Neural progenitor cell (in vitro differentiated cells): ENCODE measurements at regions not wholly inside any gene's neighbourhood (a gene's known extent, or its start where the extent isn't known, plus 50 kb on each side); places are given as distances from the start of the nearest gene placed in this dataset.

Source experiments
- DNase-seq: peaks from one replicate; pipeline ENCODE4 v3.0.0-alpha.2; 2016; ENCODE audit warnings: low spot score
- H2AFZ ChIP-seq: fragments of 200-600 bp; sonication (generic); replicated peaks from 2 replicates; pipeline ENCODE4 v1.6.1; 2016; ENCODE audit warnings: antibody characterized with exemption
- H3F3A ChIP-seq: fragments of 200-600 bp; sonication (generic); 2 replicates; pipeline ENCODE4 v1.6.1; 2016; ENCODE audit warnings: antibody characterized with exemption, low read depth
- H3K27ac ChIP-seq: fragments of 200-600 bp; sonication (generic); 2 replicates; pipeline ENCODE4 v1.5.1; 2016; ENCODE audit warnings: mild to moderate bottlenecking
- H3K27me3 ChIP-seq: fragments of 200-600 bp; sonication (generic); 2 replicates; pipeline ENCODE4 v1.6.1; 2016; ENCODE audit warnings: mild to moderate bottlenecking, moderate library complexity
- H3K36me3 ChIP-seq: fragments of 200-600 bp; sonication (generic); 2 replicates; pipeline ENCODE4 v1.5.1; 2016
- H3K4me1 ChIP-seq: fragments of 200-600 bp; sonication (generic); 2 replicates; pipeline ENCODE4 v1.6.1; 2016; ENCODE audit warnings: mixed run types
- H3K4me2 ChIP-seq: fragments of 200-600 bp; sonication (generic); 2 replicates; pipeline ENCODE4 v1.6.1; 2016
- H3K4me3 ChIP-seq: fragments of 200-600 bp; sonication (generic); 2 replicates; pipeline ENCODE4 v1.5.1; 2016
- H3K79me2 ChIP-seq: fragments of 200-600 bp; sonication (generic); 2 replicates; pipeline ENCODE4 v1.6.1; 2016; ENCODE audit warnings: low read depth
- H3K9ac ChIP-seq: fragments of 200-600 bp; sonication (generic); 2 replicates; pipeline ENCODE4 v1.6.1; 2016
- H3K9me3 ChIP-seq: fragments of 200-600 bp; sonication (generic); 2 replicates; pipeline ENCODE4 v1.5.1; 2016; ENCODE audit warnings: low read depth
- H4K20me1 ChIP-seq: fragments of 200-600 bp; sonication (generic); 2 replicates; pipeline ENCODE4 v1.6.1; 2016; ENCODE audit warnings: low read depth
- H3K27ac Mint-ChIP-seq: 3 replicates; pipeline ENCODE4 v1.8.0; 2021; ENCODE audit warnings: mixed read lengths
- H3K27me3 Mint-ChIP-seq: 2 replicates; pipeline ENCODE4 v1.8.0; 2022; ENCODE audit warnings: low read depth, mild to moderate bottlenecking, inconsistent platforms, moderate library complexity, mixed read lengths; ENCODE audit not compliant: insufficient read depth
- H3K36me3 Mint-ChIP-seq: 3 replicates; pipeline ENCODE4 v1.8.0; 2021; ENCODE audit warnings: mixed read lengths
- H3K4me1 Mint-ChIP-seq: 3 replicates; pipeline ENCODE4 v1.8.0; 2021; ENCODE audit warnings: mixed read lengths
- H3K4me3 Mint-ChIP-seq: 3 replicates; pipeline ENCODE4 v1.8.0; 2021; ENCODE audit warnings: mild to moderate bottlenecking, moderate library complexity, mixed read lengths
- H3K9me3 Mint-ChIP-seq: 3 replicates; pipeline ENCODE4 v1.8.0; 2020; ENCODE audit warnings: mixed read lengths
- CTCF ChIP-seq: fragments of 200-600 bp; sonication (generic); IDR thresholded peaks from 2 replicates; pipeline ENCODE4 v1.5.1; 2017; ENCODE audit warnings: antibody characterized with exemption, mild to moderate bottlenecking
- EZH2 ChIP-seq: fragments of 200-600 bp; sonication (generic); IDR thresholded peaks from 2 replicates; pipeline ENCODE4 v1.6.1; 2017; ENCODE audit warnings: antibody characterized with exemption, mild to moderate bottlenecking, moderate library complexity
- EZH2phosphoT487 ChIP-seq: fragments of 200-600 bp; sonication (generic); IDR thresholded peaks from 2 replicates; pipeline ENCODE4 v1.6.1; 2017; ENCODE audit warnings: antibody characterized with exemption

- Histone ChIP-seq H3K27me3 (no peaks in the 10 kb centered on the region), H3K27ac (no peak overlapping the region), H4K20me1 (no peaks in the 10 kb centered on the region), H3K36me3 (no peaks in the 10 kb centered on the region), H3K4me1 (no peaks in the 10 kb centered on the region), H3K9ac (no peak overlapping the region), H3F3A (no peaks in the 10 kb centered on the region), H3K4me3 (no peak overlapping the region), H2AFZ (no peak overlapping the region), H3K9me3 (no peaks in the 10 kb centered on the region), H3K79me2 (no peaks in the 10 kb centered on the region), H3K4me2 (no peak overlapping the region)
- Mint-ChIP-seq H3K27me3 (no peaks in the 10 kb centered on the region), H3K36me3 (no peaks in the 10 kb centered on the region), H3K4me3 (no peak overlapping the region), H3K4me1 (no peaks in the 10 kb centered on the region), H3K9me3 (no peaks in the 10 kb centered on the region), H3K27ac (no peak overlapping the region)
- no peak for DNase-seq
- TF ChIP-seq EZH2phosphoT487 (no peak), EZH2 (no peak), CTCF (no peak)
Observed at GRCh38 chr10:131010965-131011575, 300.5 kb downstream of the TCERG1L start.

DNA sequence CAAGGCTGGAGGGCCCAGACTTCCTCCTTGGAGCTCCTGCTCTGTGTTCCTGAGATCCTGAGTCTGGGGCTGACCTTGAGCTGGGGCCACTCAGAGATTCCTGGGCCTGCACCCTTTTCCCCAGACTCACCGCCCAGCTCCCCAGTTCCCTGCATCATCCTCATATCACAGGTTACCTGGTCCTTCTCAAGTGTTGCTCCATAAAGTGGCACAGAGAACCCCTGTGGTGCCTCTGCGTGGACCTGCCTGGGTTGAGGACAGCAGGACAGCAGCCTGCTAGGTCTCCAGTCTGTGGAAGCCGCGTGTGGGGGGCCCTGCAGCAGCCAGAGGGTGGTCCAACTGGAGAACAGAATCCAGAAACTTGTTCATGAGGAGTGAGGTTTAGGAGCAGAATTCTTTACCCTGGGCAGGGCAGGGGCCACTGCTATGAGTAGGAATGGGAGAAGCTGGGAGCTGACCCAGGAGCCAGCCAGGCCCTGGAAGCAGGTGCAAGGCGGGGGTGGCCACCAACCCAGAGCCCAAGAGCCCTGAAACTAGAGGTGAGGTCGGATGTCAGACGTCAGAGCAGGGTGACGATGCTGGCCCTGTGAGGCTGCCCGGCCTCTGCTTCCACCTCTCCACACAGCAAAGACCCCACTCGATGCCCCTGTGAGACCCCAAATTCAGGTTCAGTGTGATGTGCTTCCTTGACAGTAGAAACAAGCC is 299.4 kb downstream of the TCERG1L start:
- no peak overlapping the region for H3K4me3 ChIP-seq
- no peaks in the 10 kb centered on the region for H4K20me1 ChIP-seq
- no peaks in the 10 kb centered on the region for H3K79me2 ChIP-seq
- DNase-seq = no peak
- H3K4me3 Mint-ChIP-seq = no peak overlapping the region
- H3K9me3 Mint-ChIP-seq = no peaks in the 10 kb centered on the region
- no peaks in the 10 kb centered on the region for H3K36me3 ChIP-seq
- H3K9me3 ChIP-seq = no peaks in the 10 kb centered on the region
- no peaks in the 10 kb centered on the region for H3K4me1 Mint-ChIP-seq
- no peaks in the 10 kb centered on the region for H3K27me3 ChIP-seq
- no peak overlapping the region for H2AFZ ChIP-seq
- no peaks in the 10 kb centered on the region for H3K27me3 Mint-ChIP-seq
- no peak overlapping the region for H3K27ac Mint-ChIP-seq
- H3K9ac ChIP-seq = no peak overlapping the region
- TF ChIP-seq CTCF (no peak), EZH2phosphoT487 (no peak), EZH2 (no peak)
- no peaks in the 10 kb centered on the region for H3K36me3 Mint-ChIP-seq
- H3F3A ChIP-seq = no peaks in the 10 kb centered on the region
- no peak overlapping the region for H3K27ac ChIP-seq
- H3K4me2 ChIP-seq = no peak overlapping the region
- no peaks in the 10 kb centered on the region for H3K4me1 ChIP-seq

- no peak for TF ChIP-seq EZH2phosphoT487
- no peak for TF ChIP-seq EZH2
- TF ChIP-seq CTCF = no peak
- Histone ChIP-seq H3K4me1 (no peaks in the 10 kb centered on the region), H3K9me3 (no peaks in the 10 kb centered on the region), H3K79me2 (no peaks in the 10 kb centered on the region), H4K20me1 (no peaks in the 10 kb centered on the region), H3K36me3 (no peaks in the 10 kb centered on the region), H2AFZ (no peak overlapping the region), H3K4me2 (no peak overlapping the region), H3F3A (no peaks in the 10 kb centered on the region), H3K4me3 (no peak overlapping the region), H3K9ac (no peak overlapping the region), H3K27me3 (no peaks in the 10 kb centered on the region), H3K27ac (no peak overlapping the region)
- Mint-ChIP-seq H3K9me3 (no peaks in the 10 kb centered on the region), H3K27me3 (peaks cover 2% of the 10 kb centered on the region), H3K4me3 (no peak overlapping the region), H3K36me3 (no peaks in the 10 kb centered on the region), H3K4me1 (no peaks in the 10 kb centered on the region), H3K27ac (no peak overlapping the region)
- no peak for DNase-seq
Observed at GRCh38 chr10:131012641-131012985, 298.9 kb downstream of the TCERG1L start.
